Panc1 (cell line): ENCODE measurements at regions not wholly inside any gene's neighbourhood (a gene's known extent, or its start where the extent isn't known, plus 50 kb on each side); places are given as distances from the start of the nearest gene placed in this dataset.

Source experiments
- ATAC-seq: fragments of 200-7000 bp; cut with Tn5 transposase; 2 replicates; pipeline ENCODE4 v1.9.1; 2020; ENCODE audit warnings: mild to moderate bottlenecking, moderate library complexity
- BruUV-seq: library from RNA; stranded (reverse); fragments of 400-500 nt; replicated peaks from 2 replicates; lab custom pipeline; 2021; lab: Mats Ljungman, UMichigan
- CTCF ChIA-PET: fragments of 300-600 bp; sonication (Branson Sonifier 250); formaldehyde crosslinking; loops from one replicate; lab custom pipeline; 2022; ENCODE audit warnings: antibody characterized with exemption; lab: Charles Lee
- POLR2A ChIA-PET: fragments of 300-600 bp; sonication (Branson Sonifier 250); formaldehyde crosslinking; loops from one replicate; lab custom pipeline; 2022; ENCODE audit warnings: antibody characterized with exemption; lab: Charles Lee
- DNase-seq: peaks from one replicate; pipeline ENCODE4 v3.0.0-alpha.2; 2010; ENCODE audit warnings: low read depth, low spot score
- H3K27ac ChIP-seq: 2 replicates; pipeline ENCODE4 v1.5.1; 2011; ENCODE audit warnings: mild to moderate bottlenecking, low read length, inconsistent platforms
- H3K27me3 ChIP-seq: fragments of 200-500 bp; sonication (Bioruptor generic); 2 replicates; pipeline ENCODE4 v1.6.0; 2014; ENCODE audit warnings: low read length, inconsistent platforms; ENCODE audit not compliant: control insufficient read depth, insufficient read depth
- H3K36me3 ChIP-seq: fragments of 200-500 bp; sonication (Bioruptor generic); 2 replicates; pipeline ENCODE4 v1.5.1; 2014; ENCODE audit warnings: inconsistent platforms, mild to moderate bottlenecking, low read length, moderate library complexity; ENCODE audit not compliant: control insufficient read depth, insufficient read depth
- H3K4me1 ChIP-seq: 2 replicates; pipeline ENCODE4 v1.5.1; 2011; ENCODE audit warnings: inconsistent platforms, mild to moderate bottlenecking, low read length, moderate library complexity; ENCODE audit not compliant: control insufficient read depth, insufficient read depth
- H3K4me3 ChIP-seq, 2 experiments: 2 replicates each; pipeline ENCODE4 v1.5.1; 2011 to 2012; ENCODE audit warnings: low read depth in 2 of 2, low read length in 2 of 2, mild to moderate bottlenecking in 2 of 2, inconsistent platforms in 1 of 2, moderate library complexity in 1 of 2
- H3K9me3 ChIP-seq: fragments of 200-500 bp; sonication (Bioruptor generic); 2 replicates; pipeline ENCODE4 v1.5.1; 2014; ENCODE audit warnings: low read depth, mild to moderate bottlenecking, inconsistent platforms, low read length, moderate library complexity; ENCODE audit not compliant: control insufficient read depth, insufficient read depth
- CTCF ChIP-seq: fragments of 450-650 bp; IDR thresholded peaks from 2 replicates; pipeline ENCODE4 v1.5.1; 2017; ENCODE audit warnings: mild to moderate bottlenecking
- POLR2AphosphoS5 ChIP-seq: IDR thresholded peaks from 2 replicates; pipeline ENCODE4 v1.6.1; 2012; ENCODE audit warnings: mild to moderate bottlenecking, low read depth, low read length, moderate library complexity
- REST ChIP-seq, 2 experiments: IDR thresholded peaks; 2 replicates each; pipeline ENCODE4 v1.6.1; 2011 to 2012; ENCODE audit warnings: low read depth in 2 of 2, control low read depth in 1 of 2, low read length in 1 of 2, mild to moderate bottlenecking in 1 of 2, moderate library complexity in 1 of 2; ENCODE audit not compliant: insufficient read depth in 1 of 2
- SIN3A ChIP-seq: IDR thresholded peaks from 2 replicates; pipeline ENCODE4 v1.6.1; 2012; ENCODE audit warnings: low read depth, mild to moderate bottlenecking, low read length, moderate library complexity, borderline replicate concordance; ENCODE audit not compliant: insufficient read depth
- TCF7L2 ChIP-seq: IDR thresholded peaks from 2 replicates; pipeline ENCODE4 v1.6.1; 2011; ENCODE audit warnings: mild to moderate bottlenecking, low read depth, low read length, inconsistent platforms
- in situ Hi-C: cut with HindIII; loops from 2 replicates; pipeline ENCODE4 v1.10.0; 2016; ENCODE audit warnings: low sequenced_read_pairs, low pct_unique_long_range_greater_than_20kb
- intact Hi-C: fragments of 100-400 bp; cut with micrococcal nuclease; formaldehyde crosslinking; loops from one replicate; pipeline ENCODE4 v1.10.0; 2022; ENCODE audit not compliant: unreplicated experiment

DNA sequence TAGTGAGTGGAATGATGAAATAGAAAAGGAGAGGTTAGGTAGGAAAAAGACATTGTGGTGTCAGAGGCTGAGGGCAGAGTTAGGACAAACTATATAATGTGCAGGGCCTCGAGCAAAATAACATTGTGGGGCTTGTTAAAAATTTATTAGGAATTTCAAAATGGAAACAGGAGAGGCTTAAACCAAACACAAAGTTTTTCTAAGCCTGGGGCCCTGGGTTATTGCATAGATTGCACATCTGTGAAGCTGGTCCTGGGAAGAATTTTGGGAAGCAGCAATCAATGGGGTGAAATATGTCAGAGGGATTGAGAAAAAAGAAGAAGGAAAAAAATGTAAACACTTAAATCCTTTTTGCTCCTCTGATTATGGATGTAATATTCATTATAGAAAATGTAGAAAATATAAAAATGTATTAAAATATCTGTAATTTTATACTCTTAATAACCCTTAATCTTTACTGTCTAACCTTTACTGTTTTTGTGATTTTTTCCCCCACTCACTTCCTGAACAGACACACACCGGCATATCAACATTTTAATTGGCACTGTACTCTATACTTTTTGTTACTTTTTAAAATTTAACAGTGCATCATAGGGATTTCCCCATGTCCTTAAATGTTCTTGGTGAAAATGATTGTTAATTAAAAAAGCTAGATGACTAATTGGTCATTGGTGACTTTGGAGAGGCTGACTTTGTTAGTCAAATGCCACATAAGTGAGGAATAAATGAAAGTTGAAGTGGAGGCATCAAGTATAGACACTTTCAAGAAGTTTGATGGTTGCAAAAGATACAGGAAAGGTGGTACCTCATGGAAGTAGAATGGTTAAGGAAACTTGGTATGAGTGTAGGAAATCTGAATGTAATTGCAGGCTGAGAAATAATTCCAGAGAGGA lies 183.4 kb downstream of the NFKBIZ start:
- no peaks in the 10 kb centered on the region for H3K9me3 ChIP-seq
- DNase-seq (no peak), ATAC-seq (no peak)
- H3K36me3 ChIP-seq = no peaks in the 10 kb centered on the region
- no peaks in the 10 kb centered on the region for H3K27me3 ChIP-seq
- no peak overlapping the region for H3K4me3 ChIP-seq
- H3K27ac ChIP-seq = no peak overlapping the region; the same call in 1 of the 2 replicates
- H3K4me1 ChIP-seq = no peaks in the 10 kb centered on the region
- no TSS peak for BruUV-seq
- POLR2A ChIA-PET = no interaction called here
- CTCF ChIA-PET = no interaction called here
- TF ChIP-seq TCF7L2 (no peak), POLR2AphosphoS5 (no peak), REST (IDR thresholded peaks at IDR 0.05; ENCODE audit: insufficient read depth in 1 of 2, low read depth in 2 of 2, low read length in 1 of 2) (no peak), CTCF (no peak), SIN3A (no peak)
- intact Hi-C loops = no loop called here
- in situ Hi-C loops = no loop called here

DNA sequence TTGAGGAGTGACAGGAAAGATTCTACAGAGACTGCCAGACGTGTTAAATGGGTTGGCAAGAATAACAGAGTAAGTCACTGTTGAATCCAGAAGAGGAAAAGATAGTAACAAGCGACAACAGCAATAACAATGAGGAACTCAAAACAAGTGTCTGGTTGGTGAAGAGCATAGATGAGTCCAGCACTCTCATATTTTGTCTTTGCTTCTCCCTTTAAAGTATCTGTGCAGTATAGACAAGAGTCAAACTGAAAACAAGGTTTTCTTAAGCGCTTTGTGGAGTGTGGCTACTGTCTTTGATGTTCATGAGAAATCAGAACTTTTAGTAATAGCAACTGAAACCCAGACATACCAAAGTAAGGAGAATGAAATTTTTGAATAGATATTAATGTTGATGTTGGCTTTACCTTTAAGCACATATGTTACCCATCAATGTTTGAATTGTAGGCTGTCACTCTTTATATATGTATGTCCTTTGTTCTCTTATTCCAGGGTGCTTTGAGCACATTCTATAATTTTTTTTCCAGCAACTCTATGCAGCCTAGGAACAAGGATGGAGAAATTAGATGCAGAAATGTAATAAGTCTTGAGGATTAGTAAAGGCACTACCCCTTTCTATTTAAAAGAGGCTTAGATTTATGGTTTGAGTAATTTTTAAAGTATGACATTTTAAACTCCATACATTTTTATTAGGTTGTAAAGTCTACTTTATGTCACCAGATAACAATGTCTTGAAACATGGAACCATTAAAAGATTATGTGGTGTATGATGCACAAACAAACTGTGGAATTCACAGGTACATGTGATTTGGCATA lies 185.5 kb downstream of the NFKBIZ start:
- Histone ChIP-seq H3K4me3 (no peak overlapping the region), H3K4me1 (no peaks in the 10 kb centered on the region), H3K27me3 (no peaks in the 10 kb centered on the region), H3K36me3 (no peaks in the 10 kb centered on the region), H3K9me3 (no peaks in the 10 kb centered on the region), H3K27ac (no peak overlapping the region)
- intact Hi-C loops (no loop called here), in situ Hi-C loops (no loop called here)
- DNase-seq = no peak
- ATAC-seq = no peak
- no TSS peak for BruUV-seq
- ChIA-PET CTCF (no interaction called here), POLR2A (no interaction called here)
- TF ChIP-seq REST (IDR thresholded peaks at IDR 0.05; ENCODE audit: insufficient read depth in 1 of 2, low read depth in 2 of 2, low read length in 1 of 2) = no peak
- no peak for TF ChIP-seq POLR2AphosphoS5
- no peak for TF ChIP-seq TCF7L2
- TF ChIP-seq SIN3A = no peak
- no peak for TF ChIP-seq CTCF
